ENCODE measurements at regions not wholly inside any gene's neighbourhood (a gene's known extent, or its start where the extent isn't known, plus 50 kb on each side); places are given as distances from the start of the nearest gene placed in this dataset.
"Not testable (repeated sequence)": the region's sequence is repeated elsewhere in the genome, so short reads cannot be mapped to it uniquely, and the experiment has no call there.

DNA sequence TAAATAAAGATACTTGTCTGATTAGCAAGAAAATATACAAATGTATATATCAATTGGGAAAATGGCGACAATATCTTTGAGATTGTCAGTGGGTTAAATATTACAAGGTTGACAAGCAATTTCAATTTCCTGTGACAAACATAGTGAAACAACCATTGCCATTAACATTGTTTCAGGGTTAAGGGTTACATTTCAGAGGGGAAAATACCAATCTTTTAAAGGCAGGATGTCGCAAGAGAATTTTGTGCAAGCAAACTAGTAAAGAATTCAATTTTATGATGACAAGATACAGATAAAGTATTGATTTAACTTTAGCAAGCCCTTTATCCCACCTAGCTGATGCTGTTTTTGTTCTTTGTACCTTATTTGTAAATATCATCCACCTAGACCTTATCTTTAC, 305.8 kb upstream of the GRIA3 start:
- no peak for DNase-seq (ENCODE audit: low read depth, low spot score)

DNA sequence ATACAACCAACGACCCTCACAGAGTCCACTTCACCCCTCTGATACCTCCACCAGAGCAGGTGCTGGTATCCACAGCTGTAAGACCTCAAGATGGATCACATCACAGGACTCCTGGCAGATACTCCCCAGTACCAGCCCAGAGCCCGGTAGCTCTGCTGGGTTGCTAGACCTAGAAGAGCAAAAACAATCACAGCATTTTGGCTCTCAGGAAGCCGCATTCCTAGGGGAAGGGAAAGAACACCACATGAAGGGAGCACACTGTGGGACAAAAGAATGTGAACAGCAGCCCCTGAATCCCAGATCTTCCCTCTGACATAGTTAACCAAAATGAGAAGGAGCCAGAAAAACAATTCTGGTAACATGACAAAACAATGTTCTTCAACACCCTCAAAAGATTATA, 303.1 kb upstream of the GRIA3 start:
- peak; percentile 12 for DNase-seq (ENCODE audit: low read depth, low spot score)

DNA sequence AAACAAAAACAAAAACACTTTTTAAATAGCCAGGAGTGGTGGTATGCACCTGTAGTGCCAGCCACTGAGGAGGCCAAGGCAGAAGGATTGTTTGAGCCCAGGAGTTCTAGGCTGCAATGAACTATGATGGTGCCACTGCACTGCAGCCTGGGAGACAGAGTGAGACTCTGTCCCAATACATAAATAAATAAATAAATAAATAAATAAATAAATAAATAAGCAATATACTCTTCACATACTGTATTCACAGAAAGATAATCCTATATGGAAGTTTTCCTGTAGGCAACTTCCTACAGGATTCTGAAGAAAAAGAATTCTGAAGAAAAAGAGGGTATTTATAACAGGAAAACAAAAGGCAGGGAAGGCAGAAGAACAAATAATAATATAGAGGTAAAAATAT, 293.3 kb upstream of the GRIA3 start:
- no peak for DNase-seq (ENCODE audit: low read depth, low spot score)

DNA sequence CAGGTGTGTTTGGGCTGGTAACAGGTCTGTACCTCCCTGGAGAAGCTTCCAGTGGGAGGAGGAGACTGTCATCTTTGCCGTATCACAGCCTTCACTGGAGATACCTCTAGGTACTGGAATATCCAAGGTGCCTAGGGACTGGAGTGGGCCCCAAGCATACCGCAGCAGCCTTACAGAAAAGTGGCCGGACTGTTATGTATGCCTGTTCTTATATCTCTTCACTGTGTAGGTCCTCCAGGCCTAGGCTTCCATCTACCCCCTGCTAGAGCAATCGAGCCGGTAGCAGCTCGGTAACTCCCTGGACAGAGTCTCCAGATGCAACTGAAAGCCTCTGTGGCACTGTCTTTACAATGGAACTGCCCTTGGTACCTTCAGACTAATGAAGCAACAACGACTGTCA, 277.4 kb upstream of the GRIA3 start:
- DNase-seq (ENCODE audit: low read depth, low spot score), result no peak

DNA sequence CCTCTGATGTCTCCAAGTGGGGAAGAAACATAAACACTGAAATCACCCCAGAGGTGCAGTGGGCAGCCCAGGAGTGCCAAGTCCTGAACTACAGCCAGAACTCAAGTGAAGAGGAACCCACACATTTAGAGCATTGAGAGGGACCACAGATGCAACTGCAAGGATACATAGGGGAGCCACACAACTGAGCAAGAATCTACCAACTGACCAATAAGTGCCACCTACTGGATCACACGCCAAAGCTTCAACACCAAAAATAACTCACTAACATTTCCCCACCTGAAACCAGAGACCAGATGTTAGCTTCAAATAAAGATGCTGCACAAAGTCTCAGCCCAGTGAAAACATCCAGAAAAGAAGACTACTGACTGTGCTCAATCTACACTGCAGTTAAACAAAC, 276.7 kb upstream of the GRIA3 start:
- no peak for DNase-seq (ENCODE audit: low read depth, low spot score)

DNA sequence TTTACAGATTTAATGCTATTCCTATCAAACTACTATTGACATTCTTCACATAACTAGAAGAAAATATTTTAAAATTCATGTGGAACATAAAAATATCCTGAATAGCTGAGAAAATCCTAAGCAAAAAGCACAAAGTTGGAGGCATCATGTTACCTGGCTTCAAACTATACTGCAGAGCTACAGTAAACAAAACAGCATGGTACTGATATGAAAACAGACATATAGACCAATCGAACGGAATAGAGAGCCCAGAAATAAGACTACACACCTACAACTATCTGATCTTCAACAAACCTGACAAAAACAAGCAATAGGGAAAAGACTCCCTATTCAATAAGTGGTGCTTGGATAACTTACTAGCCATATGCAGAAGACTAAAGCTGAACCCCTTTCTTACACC, 273.4 kb upstream of the GRIA3 start:
- no peak for DNase-seq (ENCODE audit: low read depth, low spot score)

DNA sequence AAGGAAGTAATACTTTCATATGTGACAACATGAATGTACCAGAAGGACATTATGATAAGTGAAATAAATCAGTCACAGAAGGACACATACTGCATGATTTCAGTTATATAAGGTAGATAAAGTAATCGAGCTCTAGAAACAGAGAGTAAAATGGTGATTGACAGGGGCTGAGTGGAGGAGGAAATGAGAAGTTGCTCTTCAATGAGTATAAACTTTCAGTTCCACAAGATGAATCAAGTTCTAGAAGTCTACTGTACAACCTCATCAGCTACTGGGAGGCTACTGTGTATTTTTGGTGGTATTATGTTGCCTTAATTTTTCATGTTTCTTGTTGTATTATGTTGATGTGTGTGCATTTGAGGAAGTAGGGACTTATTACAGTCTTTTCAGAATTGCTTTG, 270.9 kb upstream of the GRIA3 start:
- DNase-seq (ENCODE audit: low read depth, low spot score), result no peak

DNA sequence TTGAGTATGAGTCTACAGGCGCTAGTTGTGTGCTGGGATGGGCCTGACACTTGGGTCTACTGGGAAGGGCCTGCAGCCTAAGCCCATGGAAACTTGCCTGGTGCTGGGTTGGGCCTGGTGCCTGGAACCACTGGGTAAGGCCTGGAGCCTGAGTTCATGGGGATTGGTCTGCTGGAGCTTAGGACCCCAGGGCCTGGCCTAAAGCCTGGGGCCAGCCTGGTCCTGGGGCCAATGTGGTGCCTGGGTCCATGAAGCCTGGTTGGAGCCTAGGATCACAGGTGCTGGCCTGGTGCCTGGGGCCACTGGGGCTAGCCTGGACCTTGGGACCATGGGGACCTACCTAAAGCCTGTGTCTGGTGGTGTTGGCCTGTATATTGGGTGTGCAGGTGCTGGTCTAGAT, 270.3 kb upstream of the GRIA3 start:
- DNase-seq (ENCODE audit: low read depth, low spot score), result no peak

DNA sequence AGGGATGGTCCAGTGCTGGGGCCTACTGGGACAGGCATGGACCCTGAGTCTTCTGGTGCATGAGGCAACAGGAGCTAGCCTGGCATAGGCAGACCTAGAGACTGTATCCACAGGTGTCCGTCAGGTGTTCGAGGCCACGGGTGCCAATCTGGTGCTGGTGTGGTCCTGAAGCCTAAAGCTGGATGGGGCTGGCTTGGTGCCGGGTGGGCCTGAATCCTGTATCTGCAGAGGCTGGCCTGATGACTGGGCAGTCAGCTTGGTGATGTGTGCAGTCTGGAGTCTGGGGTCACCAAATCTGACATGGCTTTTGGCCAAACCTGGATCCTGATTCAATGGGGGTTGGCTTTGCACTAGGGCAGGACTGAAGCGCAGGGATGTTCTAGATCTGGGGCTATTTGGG, 269.8 kb upstream of the GRIA3 start:
- no peak for DNase-seq (ENCODE audit: low read depth, low spot score)

DNA sequence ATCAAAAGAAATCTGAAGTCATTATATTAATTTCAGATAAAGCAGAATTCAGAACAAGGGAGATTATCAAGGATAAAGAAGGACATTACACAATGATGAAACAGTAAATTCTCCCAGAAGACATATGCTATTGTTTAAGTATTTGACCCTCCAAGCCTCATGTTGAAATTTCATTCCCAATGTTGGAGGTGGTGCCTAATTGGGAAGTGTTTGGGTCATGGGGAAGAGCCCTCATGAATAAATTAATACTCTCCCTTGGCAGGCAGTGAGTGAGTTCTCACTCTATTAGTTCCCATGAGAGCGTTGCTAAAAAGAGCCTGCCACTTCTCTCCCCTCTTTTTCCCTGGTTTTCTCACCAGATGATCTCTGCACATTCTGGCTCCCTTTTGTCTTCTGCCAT, 249.9 kb upstream of the GRIA3 start:
- DNase-seq (ENCODE audit: low read depth, low spot score), result no peak

DNA sequence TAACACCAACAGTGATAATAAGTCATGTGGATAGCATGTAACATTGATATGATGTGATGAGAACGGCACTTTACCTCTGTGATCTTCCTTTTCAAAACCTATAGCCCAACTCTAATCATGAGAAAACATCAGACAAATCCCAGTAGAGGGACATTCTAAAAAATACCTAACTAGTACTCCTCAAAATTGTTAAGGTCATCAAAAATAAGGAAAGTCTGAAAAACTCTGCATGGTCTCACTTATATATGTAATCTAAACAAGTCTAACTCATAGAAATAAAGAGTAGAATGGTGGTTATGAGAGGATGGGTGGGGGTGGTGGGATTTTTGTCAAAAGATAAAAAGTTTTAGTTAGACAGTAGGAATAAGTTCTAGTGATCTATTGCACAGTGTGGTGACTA, 243.9 kb upstream of the GRIA3 start:
- no peak for DNase-seq (ENCODE audit: low read depth, low spot score)

DNA sequence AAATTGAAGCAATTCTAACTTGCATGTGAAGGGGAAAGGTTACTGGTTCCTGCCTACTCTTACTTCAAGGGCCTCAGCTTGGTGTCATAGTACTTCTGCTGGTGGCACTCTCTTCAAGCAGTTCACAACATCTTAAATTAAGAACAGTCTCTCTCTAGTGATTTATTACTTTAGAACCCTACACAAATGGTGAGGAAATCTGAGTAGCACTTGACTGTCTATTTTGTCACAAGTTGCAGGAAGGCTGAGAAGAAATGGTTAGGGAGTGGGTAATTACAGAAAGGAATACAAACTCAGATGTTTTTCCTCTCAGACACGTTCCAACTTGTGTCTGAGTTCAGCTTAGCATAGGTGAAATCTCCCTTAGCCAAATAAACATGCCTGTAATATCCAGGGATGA, 242.3 kb upstream of the GRIA3 start:
- DNase-seq (ENCODE audit: low read depth, low spot score), result no peak

DNA sequence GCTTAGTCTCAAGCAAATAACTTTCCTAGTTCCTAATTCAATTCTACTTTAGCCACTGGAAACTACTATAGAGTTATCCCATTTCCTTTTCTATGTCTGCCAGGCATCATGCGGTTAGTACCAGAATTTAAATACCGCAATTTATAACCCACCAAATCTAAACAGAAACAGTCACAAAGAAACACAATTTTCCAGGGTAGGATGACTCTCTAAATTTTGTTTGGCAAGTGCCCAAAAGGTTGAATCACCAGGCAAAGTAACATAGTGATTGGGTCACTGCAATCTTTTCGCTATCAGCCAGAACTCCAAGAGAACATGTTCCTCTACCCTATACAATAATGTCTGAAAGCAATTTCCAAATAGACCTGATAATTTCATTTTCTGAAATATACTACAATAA, 240.2 kb upstream of the GRIA3 start:
- no peak for DNase-seq (ENCODE audit: low read depth, low spot score)

DNA sequence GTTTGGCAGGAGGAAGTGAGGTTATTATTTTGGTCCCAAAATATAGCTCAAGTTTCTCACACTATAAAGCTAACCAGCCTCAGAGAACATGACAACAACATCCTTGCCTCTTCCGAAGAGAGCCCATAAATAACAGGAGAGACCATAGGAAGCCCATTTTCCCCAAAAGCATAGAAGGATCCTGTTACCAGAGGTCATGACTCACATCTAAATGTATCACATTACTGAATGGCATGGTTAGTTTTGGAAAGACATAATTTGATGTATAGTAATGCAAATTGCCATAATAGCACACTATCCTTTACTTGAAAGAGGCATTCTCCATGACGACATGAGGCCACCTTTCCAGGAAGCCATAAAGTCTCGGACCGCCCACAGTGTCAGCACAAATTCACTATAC, 238.8 kb upstream of the GRIA3 start:
- no peak for DNase-seq (ENCODE audit: low read depth, low spot score)

DNA sequence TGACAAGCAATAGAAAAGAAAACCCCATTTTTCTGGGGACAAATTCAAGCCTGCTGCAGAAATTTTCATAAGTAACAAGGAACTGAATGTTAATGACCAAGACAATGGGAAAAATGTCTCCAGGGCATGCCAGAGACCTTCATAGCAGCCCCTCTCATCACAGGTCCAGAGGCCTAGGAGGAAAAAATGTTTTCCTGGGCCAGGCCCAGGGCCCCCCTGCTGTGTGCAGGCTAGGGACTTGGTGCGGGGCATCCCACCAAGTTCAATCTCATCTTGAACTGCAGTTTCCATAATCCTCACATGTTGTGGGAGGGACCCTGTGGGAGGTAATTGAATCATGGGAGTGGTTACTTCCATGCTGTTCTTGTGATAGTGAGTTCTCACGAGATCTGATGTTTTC, 211.5 kb upstream of the GRIA3 start:
- no peak for DNase-seq (ENCODE audit: low read depth, low spot score)

DNA sequence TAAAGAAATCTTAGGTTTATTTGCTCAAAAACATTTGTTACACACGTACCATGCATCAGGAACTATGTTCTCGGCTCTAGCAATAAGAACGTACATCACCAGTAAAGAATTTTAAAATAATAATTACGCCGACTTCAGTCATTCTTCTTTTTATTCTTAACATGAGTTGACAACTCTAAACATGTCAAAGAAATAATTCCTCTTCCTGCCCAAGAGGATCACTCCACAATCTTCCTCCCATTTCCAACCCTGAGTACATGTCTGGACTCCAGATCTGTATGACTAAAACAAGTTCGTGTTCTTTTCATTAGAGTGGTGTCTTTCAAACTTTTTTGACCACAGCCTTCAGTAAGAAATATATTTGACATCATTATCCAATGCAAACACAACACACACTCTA, 201.6 kb upstream of the GRIA3 start:
- no peak for DNase-seq (ENCODE audit: low read depth, low spot score)

DNA sequence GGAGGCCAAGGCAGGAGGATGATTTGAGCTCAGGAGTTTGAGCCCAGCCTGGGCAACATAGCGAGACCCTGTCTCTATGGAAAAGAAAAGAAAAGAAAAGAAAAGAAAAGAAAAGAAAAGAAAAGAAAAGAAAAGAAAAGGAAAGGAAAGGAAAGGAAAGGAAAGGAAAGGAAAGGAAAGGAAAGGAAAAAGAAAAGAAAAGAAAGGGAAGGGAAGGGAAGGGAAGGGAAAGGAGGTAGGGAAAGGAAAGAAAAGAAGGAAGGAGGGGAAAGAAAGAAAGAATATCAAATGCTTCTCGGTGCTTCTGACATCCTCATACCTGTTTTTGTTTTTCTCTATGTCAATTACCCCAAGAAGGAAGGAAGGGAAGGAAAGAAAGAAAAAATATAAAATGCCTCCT, 181.2 kb upstream of the GRIA3 start:
- DNase-seq (ENCODE audit: low read depth, low spot score), result not testable (repeated sequence)

DNA sequence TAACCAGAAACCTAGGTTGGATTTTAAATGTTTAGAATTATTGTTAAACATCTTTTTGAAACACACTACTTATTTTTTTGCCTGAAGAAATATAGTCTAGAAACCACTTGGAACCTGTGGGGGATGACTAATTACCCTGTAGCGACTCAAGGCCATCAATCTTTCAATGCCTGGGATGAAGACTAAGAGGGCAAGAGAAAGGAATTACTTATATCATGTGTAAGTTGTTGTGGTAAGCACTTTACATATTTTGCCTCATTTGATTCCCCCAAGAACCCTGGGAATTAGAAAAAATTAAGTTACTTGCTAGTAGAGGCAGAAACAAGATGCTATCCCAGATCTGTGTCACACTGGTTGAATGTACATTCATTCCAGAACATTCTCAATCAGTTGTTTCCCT, 170.9 kb upstream of the GRIA3 start:
- DNase-seq (ENCODE audit: low read depth, low spot score), result no peak

DNA sequence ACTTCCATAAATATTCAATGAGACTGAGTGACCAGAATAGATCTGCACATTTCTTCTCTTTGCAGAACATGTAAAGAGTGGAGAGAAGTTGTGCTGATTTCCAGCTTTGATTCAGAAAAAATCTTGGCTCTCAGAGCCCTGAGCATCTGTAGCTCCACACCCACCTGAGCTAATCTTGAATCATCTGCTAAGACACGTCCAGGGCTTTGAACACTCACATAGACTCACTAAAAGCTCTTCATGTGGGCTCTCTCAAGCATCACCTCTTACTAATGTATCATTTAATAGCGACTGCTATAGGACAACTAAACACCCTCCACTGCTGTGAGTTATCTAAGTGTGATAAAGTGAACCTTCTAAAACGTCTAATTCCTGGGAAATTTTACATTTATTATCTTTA, 147.7 kb upstream of the GRIA3 start:
- no peak for DNase-seq (ENCODE audit: low read depth, low spot score)

DNA sequence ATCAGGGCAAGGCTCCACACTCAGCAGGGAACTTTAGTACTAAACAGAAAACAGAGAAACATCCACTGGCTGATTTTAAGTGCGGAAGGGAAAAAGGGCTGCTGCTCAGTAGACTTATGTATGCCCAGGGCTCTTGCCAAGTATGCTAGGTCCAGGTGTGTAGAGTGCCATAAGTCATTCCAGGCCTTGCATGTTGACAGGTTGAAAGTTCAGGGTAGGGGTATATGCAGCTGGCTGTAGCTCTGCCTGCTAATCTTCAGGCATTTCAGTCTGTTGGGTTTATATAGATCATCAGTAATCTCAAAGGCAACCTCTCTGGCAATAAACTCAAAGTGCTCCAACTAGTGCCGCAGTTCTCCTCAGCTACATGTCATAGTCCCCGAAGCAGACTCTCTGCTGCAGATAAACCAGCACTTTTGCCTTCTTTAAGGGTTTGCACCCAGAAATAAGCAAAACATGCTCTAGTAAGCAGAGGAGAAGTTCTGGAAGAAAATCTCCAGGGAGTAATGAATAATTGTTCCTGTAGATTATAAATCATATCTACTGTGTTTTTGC, 134.9 kb upstream of the GRIA3 start:
- DNase-seq (ENCODE audit: low read depth, low spot score), result no peak

DNA sequence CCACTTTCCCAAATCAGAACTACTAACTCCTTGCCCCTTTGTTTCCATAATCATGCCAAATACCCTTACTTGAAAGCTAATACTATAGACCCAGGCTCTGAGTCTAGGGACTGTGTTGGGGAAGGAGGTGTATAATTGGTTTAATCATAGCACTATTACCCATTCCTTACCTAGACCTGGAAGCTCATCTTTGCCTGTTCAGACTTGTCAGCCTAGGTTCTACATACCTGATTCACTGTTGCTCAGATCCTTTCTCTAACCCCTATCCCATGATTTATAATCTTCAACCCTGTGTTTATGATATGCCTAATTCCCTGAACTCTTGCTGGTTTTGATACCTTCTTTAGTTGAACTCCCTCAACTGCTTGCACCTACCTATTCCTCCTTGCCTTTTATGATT, 123.1 kb upstream of the GRIA3 start:
- no peak for DNase-seq (ENCODE audit: low read depth, low spot score)

DNA sequence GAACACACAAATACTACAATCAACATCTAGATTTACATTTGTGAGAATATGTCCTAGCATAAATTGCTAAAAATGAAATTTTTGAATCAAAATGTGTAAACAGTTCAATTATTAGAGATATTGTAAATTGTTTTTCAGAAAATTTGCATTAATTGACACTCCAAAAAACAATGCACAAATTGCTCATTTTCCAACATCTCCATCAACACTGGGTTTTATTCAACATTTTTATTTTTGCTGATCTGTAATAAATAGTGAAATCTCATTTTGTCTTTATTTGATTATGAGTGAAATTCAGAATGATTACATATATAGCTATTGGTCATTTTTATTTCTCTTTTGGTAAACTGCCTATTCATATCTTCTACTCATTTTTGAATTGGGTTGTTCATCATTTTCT, 120.0 kb upstream of the GRIA3 start:
- DNase-seq (ENCODE audit: low read depth, low spot score), result no peak

DNA sequence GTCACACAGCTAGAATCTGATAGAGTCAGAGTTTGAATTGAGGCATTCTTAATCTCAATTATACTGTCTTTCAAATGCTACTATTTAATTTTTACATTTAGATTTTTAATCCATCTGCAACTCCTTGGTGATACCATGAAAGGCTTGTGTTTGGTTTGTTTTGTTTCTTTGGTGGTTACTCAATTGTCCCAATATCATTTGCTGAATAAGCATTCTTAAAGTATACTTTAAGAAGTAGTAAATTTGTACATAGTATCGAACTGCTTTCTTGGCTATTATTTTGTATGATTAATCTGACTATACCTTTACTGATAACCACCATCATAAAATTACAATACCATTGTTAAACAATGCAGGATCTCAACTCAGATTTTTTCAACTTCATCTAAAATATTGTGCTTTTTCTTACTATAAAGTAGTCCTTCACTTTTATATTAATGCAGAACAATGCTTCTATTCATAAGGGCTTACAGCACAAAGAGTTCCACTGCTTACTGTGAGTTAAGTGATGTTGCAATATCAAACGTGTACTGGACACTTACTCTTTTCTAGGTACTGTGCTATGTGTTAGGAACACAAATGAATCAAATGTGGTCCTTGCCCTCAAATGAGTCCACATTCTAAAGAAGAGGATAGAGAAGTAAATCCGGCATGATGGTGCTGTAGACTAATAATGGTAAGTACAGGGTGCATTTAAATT, 111.2 kb upstream of the GRIA3 start:
- DNase-seq (ENCODE audit: low read depth, low spot score), result no peak

DNA sequence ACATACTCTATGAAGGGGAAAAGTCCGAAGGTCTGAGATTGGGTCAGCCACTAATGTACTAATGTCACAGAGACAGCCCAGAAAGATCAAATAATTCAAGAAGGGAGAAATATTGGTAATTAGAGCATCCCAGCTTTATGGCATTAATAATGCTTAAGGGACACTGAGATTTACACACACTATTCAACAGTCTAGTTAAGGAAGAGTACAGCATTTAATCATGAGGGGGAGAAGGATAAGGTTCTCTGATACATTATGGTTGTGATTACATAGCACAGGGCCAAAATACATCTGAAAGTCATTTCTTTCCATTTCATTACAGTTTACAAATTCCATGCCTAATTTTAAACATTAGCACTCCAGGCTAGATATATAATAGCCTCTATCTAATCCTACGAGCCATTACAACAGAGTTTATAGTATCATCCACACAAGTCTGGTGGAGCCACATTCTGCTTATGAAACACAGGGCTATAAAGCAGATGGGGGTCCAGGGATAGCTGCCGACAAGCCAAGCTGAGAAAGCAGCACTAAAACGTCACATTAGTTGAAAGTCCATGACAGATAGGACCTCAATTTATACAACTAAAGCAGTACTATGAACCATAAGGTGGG, 108.0 kb upstream of the GRIA3 start:
- DNase-seq (ENCODE audit: low read depth, low spot score), result no peak
